Ovary (tissue), 3 donors: ENCODE measurements at regions not wholly inside any gene's neighbourhood (a gene's known extent, or its start where the extent isn't known, plus 50 kb on each side); places are given as distances from the start of the nearest gene placed in this dataset.

Experiments used
- CTCF ChIP-seq, 3 donors: fragments of 450-650 bp in 2 of 3; fragments of 200-600 bp in 1 of 3; IDR thresholded peaks; one replicate each; pipeline versions ENCODE4 v1.5.1 to v1.8.0; 2016 to 2022; ENCODE audit warnings: antibody characterized with exemption in 3 of 3, mild to moderate bottlenecking in 1 of 3
- POLR2A ChIP-seq: fragments of 450-650 bp; IDR thresholded peaks from one replicate; pipeline ENCODE4 v1.6.1; 2017; ENCODE audit warnings: antibody characterized with exemption, mild to moderate bottlenecking, moderate library complexity
- donor health status: DM: no; HTN: no; CAD: no.

DNA sequence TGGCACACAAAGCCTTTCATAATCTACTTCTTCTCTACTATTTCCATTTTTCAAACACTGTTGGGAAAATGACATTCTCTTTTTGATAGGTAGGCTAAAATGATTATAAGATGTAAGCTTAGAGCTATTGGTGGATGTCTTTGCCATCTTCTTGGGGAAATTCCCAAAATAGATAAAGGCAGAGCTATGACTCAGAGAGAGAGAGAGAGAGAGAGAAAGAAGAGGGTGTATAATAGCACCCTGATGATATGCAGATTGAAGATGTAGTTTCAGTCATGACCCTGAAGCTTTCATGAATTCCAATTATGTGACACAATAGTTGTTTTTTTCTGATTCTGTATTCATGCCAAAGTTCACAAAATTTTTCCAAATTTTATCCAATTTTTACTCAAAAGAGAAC is 529.1 kb downstream of the HS3ST4 start:
- TF ChIP-seq CTCF (IDR thresholded peaks at IDR 0.05) (no peak), POLR2A (no peak)
